ENCODE measurements at regions not wholly inside any gene's neighbourhood (a gene's known extent, or its start where the extent isn't known, plus 50 kb on each side); places are given as distances from the start of the nearest gene placed in this dataset.

- no peak for TF ChIP-seq YY1 (IDR thresholded peaks at IDR 0.05; ENCODE audit: low read depth)
- no peak for TF ChIP-seq CHD2 (IDR thresholded peaks at IDR 0.05; ENCODE audit: low read length, partially characterized antibody)
- TF ChIP-seq CTCF (IDR thresholded peaks at IDR 0.05), result no peak
- TF ChIP-seq EZH2phosphoT487 (IDR thresholded peaks at IDR 0.05; ENCODE audit: borderline replicate concordance, low read depth), result no peak
These were observed 92.4 kb downstream of the ISX start for GRCh38 chr22:35158336-35158735.

Data from SK-N-SH (cell line).